ENCODE measurements at regions not wholly inside any gene's neighbourhood (a gene's known extent, or its start where the extent isn't known, plus 50 kb on each side); places are given as distances from the start of the nearest gene placed in this dataset.

GRCh38 chr1:239268007-239268406 lies 118.4 kb upstream of the CHRM3 start:
- ATAC-seq (no peak), DNase-seq (no peak)
- Histone ChIP-seq H3K4me1 (ENCODE audit: low read depth) (no peaks in the 10 kb centered on the region), H3K9me3 (no peaks in the 10 kb centered on the region), H3K4me3 (no peak overlapping the region), H3K36me3 (ENCODE audit: low read depth) (no peaks in the 10 kb centered on the region)
- TF ChIP-seq CTCF (IDR thresholded peaks at IDR 0.05), result no peak
- intact Hi-C loops (cut with DNase I, micrococcal nuclease), result no loop called here

GRCh38 chr1:239263801-239264200 lies 122.6 kb upstream of the CHRM3 start:
- Histone ChIP-seq H3K9me3 (no peaks in the 10 kb centered on the region), H3K4me3 (no peak overlapping the region), H3K36me3 (ENCODE audit: low read depth) (no peaks in the 10 kb centered on the region), H3K4me1 (ENCODE audit: low read depth) (no peaks in the 10 kb centered on the region)
- DNase-seq (no peak), ATAC-seq (no peak)
- TF ChIP-seq CTCF (IDR thresholded peaks at IDR 0.05), result no peak
- intact Hi-C loops (cut with DNase I, micrococcal nuclease), result no loop called here

GRCh38 chr1:239262538-239262937 lies 123.8 kb upstream of the CHRM3 start:
- DNase-seq, result peak in 1 of 3 donors; percentile 28
- H3K4me3 ChIP-seq, result no peak overlapping the region
- no peak for TF ChIP-seq CTCF (IDR thresholded peaks at IDR 0.05)
- H3K9me3 ChIP-seq, result no peaks in the 10 kb centered on the region
- no peaks in the 10 kb centered on the region for H3K4me1 ChIP-seq (ENCODE audit: low read depth)
- ATAC-seq, result no peak
- intact Hi-C loops (cut with DNase I, micrococcal nuclease), result no loop called here
- H3K36me3 ChIP-seq (ENCODE audit: low read depth), result no peaks in the 10 kb centered on the region

GRCh38 chr1:239261521-239261920 lies 124.8 kb upstream of the CHRM3 start:
- intact Hi-C loops (cut with DNase I, micrococcal nuclease), result no loop called here
- Histone ChIP-seq H3K4me1 (ENCODE audit: low read depth) (no peaks in the 10 kb centered on the region), H3K4me3 (no peak overlapping the region), H3K9me3 (no peaks in the 10 kb centered on the region), H3K36me3 (ENCODE audit: low read depth) (no peaks in the 10 kb centered on the region)
- TF ChIP-seq CTCF (IDR thresholded peaks at IDR 0.05), result no peak
- ATAC-seq (no peak), DNase-seq (no peak)

- Histone ChIP-seq H3K9me3 (no peaks in the 10 kb centered on the region), H3K4me1 (ENCODE audit: low read depth) (no peaks in the 10 kb centered on the region), H3K4me3 (no peak overlapping the region), H3K36me3 (ENCODE audit: low read depth) (no peaks in the 10 kb centered on the region)
- DNase-seq, result no peak
- TF ChIP-seq CTCF (IDR thresholded peaks at IDR 0.05), result no peak
- ATAC-seq, result no peak
- intact Hi-C loops (cut with DNase I, micrococcal nuclease), result no loop called here
These were observed 125.5 kb upstream of the CHRM3 start for GRCh38 chr1:239260842-239261241.

- H3K4me3 ChIP-seq, result no peak overlapping the region
- no peak for DNase-seq
- intact Hi-C loops (cut with DNase I, micrococcal nuclease), result no loop called here
- ATAC-seq, result no peak
- H3K4me1 ChIP-seq (ENCODE audit: low read depth), result no peaks in the 10 kb centered on the region
- H3K9me3 ChIP-seq, result no peaks in the 10 kb centered on the region
- no peak for TF ChIP-seq CTCF (IDR thresholded peaks at IDR 0.05)
- no peaks in the 10 kb centered on the region for H3K36me3 ChIP-seq (ENCODE audit: low read depth)
These were observed 130.7 kb upstream of the CHRM3 start for GRCh38 chr1:239255628-239256160.

Data from mucosa of descending colon (tissue), 3 donors.